Suprapubic skin (tissue), 4 donors: ENCODE measurements at regions not wholly inside any gene's neighbourhood (a gene's known extent, or its start where the extent isn't known, plus 50 kb on each side); places are given as distances from the start of the nearest gene placed in this dataset.

ENCODE experiments used
- DNase-seq, 2 donors: peaks; one replicate each; pipeline ENCODE4 v3.0.0-alpha.2; 2019; ENCODE audit warnings: low spot score in 2 of 2
- H3K27ac ChIP-seq: fragments of 200-600 bp; sonication (generic); one replicate; pipeline ENCODE4 v1.5.1; 2019
- H3K27me3 ChIP-seq: fragments of 200-600 bp; sonication (generic); one replicate; pipeline ENCODE4 v1.5.1; 2019
- H3K36me3 ChIP-seq: fragments of 200-600 bp; sonication (generic); one replicate; pipeline ENCODE4 v1.5.1; 2019
- H3K4me1 ChIP-seq: fragments of 200-600 bp; sonication (generic); one replicate; pipeline ENCODE4 v1.5.1; 2019
- H3K4me3 ChIP-seq: fragments of 200-600 bp; sonication (generic); one replicate; pipeline ENCODE4 v1.5.1; 2019; ENCODE audit warnings: mild to moderate bottlenecking
- H3K9me3 ChIP-seq: fragments of 200-600 bp; sonication (generic); one replicate; pipeline ENCODE4 v1.5.1; 2019
- CTCF ChIP-seq, 2 donors: fragments of 200-600 bp in 1 of 2; fragments of 450-650 bp in 1 of 2; sonication (generic) in 1 of 2; IDR thresholded peaks; one replicate each; pipeline ENCODE4 v1.5.1; 2016 to 2019; ENCODE audit warnings: antibody characterized with exemption in 2 of 2, mild to moderate bottlenecking in 1 of 2, moderate library complexity in 1 of 2
- EP300 ChIP-seq: sonication (generic); formaldehyde crosslinking; IDR thresholded peaks from one replicate; pipeline ENCODE4 v1.6.1; 2017; ENCODE audit warnings: antibody characterized with exemption
- POLR2A ChIP-seq, 2 donors: fragments of 450-650 bp; IDR thresholded peaks; one replicate each; pipeline ENCODE4 v1.6.1; 2017; ENCODE audit warnings: antibody characterized with exemption in 2 of 2, mild to moderate bottlenecking in 2 of 2, moderate library complexity in 2 of 2
- POLR2AphosphoS5 ChIP-seq, 3 donors: sonication (generic); formaldehyde crosslinking; IDR thresholded peaks; one replicate each; pipeline ENCODE4 v1.6.1; 2017; ENCODE audit warnings: antibody characterized with exemption in 3 of 3
- WGBS: methylation state at CpG from one replicate; pipeline ENCODE4 v1.1.5; 2018; 5-methylcytosine and 5-hydroxymethylcytosine counted together

DNA sequence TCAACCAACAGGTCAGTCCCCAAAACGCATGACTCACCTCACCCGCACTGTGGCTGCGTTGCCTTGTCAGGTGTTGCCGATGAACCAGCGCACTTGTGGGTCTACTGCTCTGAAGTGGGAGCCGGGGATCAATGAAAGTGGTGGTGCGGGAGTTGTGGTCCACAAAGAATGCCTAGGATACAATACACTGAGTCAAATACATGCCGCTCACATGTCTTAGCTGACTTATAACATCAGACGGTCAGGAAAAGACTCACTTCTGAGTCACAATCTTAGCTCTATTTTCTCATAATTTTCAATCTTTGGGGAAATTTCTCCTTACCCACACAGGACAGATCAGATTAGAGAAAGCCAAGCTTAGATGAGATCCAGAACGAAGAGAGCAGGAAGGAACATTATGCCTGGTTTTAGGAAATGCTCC is 107.1 kb upstream of the STK17B start:
- Histone ChIP-seq H3K36me3 (no peaks in the 10 kb centered on the region), H3K9me3 (no peaks in the 10 kb centered on the region), H3K4me3 (no peak overlapping the region), H3K27me3 (no peaks in the 10 kb centered on the region), H3K27ac (no peak overlapping the region), H3K4me1 (peaks cover 32% of the 10 kb centered on the region)
- WGBS: 92% methylated on average over 10 of the region's 10 CpGs
- DNase-seq: no peak
- TF ChIP-seq EP300 (no peak), POLR2A (IDR thresholded peaks at IDR 0.05) (no peak), CTCF (IDR thresholded peaks at IDR 0.05) (no peak), POLR2AphosphoS5 (IDR thresholded peaks at IDR 0.05) (no peak)

DNA sequence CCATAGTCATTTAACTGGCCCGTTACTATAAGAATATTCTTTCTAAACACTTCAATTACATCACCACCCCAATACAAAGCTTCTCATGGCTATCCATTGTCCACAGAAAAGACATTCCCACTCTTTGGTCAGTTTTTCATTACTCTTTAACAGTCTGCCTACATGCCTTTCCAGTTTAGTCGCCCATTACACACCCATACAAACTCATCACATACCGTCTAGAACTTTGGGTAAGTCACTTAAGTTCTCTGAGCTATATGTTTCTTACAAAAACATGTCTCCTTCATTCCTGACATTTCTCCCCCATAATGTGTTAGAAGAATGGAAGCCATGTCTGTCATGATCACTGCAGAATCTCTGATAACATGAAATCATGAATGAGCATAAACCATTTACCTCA is 108.2 kb upstream of the STK17B start:
- WGBS: 97% methylated on average over 3 of the region's 3 CpGs
- H3K27ac ChIP-seq: no peak overlapping the region
- TF ChIP-seq CTCF (IDR thresholded peaks at IDR 0.05) (no peak), POLR2AphosphoS5 (IDR thresholded peaks at IDR 0.05) (no peak), POLR2A (IDR thresholded peaks at IDR 0.05) (no peak), EP300 (no peak)
- H3K4me3 ChIP-seq: no peak overlapping the region
- DNase-seq: no peak
- no peaks in the 10 kb centered on the region for H3K9me3 ChIP-seq
- H3K36me3 ChIP-seq: no peaks in the 10 kb centered on the region
- peaks cover 23% of the 10 kb centered on the region for H3K4me1 ChIP-seq
- H3K27me3 ChIP-seq: no peaks in the 10 kb centered on the region

DNA sequence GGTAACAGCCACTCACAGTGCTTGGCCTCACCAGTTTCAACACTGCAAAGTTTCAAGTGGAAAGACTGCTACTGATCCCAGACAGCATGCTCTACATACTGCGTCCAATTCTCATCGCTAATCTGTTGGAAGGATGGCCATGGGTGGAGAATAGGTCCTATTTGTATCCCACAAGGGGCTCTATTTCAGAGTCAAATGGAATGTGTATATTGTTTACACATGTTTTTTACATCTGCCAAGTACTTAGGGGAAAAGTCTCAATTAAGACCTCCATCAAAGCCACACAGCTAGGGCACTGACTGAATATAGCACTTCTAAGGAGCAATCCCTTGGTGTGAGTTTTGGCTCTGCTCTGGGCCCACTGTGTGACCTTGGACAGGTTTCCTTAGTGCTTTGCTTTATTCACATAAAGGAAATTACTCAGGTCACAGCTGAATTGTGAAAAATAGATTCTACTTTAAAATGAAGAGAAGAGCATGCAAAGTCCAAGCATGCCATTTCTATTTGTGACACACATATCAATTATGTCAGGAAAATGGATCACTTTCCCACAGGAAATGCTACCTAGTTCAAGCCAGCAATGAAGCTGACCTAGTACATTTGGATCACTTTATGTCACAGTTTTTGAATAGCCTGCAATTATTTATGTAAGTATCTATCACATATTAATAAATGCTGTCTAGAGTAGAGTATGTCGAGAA is 112.9 kb upstream of the STK17B start:
- DNase-seq: no peak
- H3K36me3 ChIP-seq: no peaks in the 10 kb centered on the region
- no peaks in the 10 kb centered on the region for H3K27me3 ChIP-seq
- peaks cover 5% of the 10 kb centered on the region for H3K4me1 ChIP-seq
- 64% methylated on average over 3 of the region's 3 CpGs for WGBS
- no peak overlapping the region for H3K4me3 ChIP-seq
- TF ChIP-seq CTCF (IDR thresholded peaks at IDR 0.05) (no peak), EP300 (no peak), POLR2AphosphoS5 (IDR thresholded peaks at IDR 0.05) (no peak), POLR2A (IDR thresholded peaks at IDR 0.05) (no peak)
- H3K27ac ChIP-seq: no peak overlapping the region
- no peaks in the 10 kb centered on the region for H3K9me3 ChIP-seq

GRCh38 chr2:196284866-196285557 is 113.6 kb upstream of the STK17B start:
- H3K36me3 ChIP-seq: no peaks in the 10 kb centered on the region
- TF ChIP-seq CTCF (IDR thresholded peaks at IDR 0.05) (no peak), EP300 (no peak)
- no peaks in the 10 kb centered on the region for H3K27me3 ChIP-seq
- H3K4me3 ChIP-seq: no peak overlapping the region
- peaks cover 5% of the 10 kb centered on the region for H3K4me1 ChIP-seq
- H3K9me3 ChIP-seq: no peaks in the 10 kb centered on the region
- DNase-seq: no peak
- WGBS: 36% methylated on average over 4 of the region's 4 CpGs
- no peak overlapping the region for H3K27ac ChIP-seq

- Histone ChIP-seq H3K4me1 (peaks cover 11% of the 10 kb centered on the region), H3K27me3 (no peaks in the 10 kb centered on the region), H3K4me3 (no peak overlapping the region), H3K9me3 (no peaks in the 10 kb centered on the region), H3K36me3 (no peaks in the 10 kb centered on the region), H3K27ac (no peak overlapping the region)
- TF ChIP-seq POLR2AphosphoS5 (IDR thresholded peaks at IDR 0.05): no peak
- TF ChIP-seq POLR2A (IDR thresholded peaks at IDR 0.05): no peak
- no peak for TF ChIP-seq CTCF (IDR thresholded peaks at IDR 0.05)
- TF ChIP-seq EP300: no peak
- DNase-seq: no peak
These were observed 115.4 kb upstream of the STK17B start for GRCh38 chr2:196286821-196287220.
